Right atrium auricular region (tissue), 2 donors: ENCODE measurements at regions not wholly inside any gene's neighbourhood (a gene's known extent, or its start where the extent isn't known, plus 50 kb on each side); places are given as distances from the start of the nearest gene placed in this dataset.

Source experiments
- DNase-seq: peaks from one replicate; pipeline ENCODE4 v3.0.0-alpha.2; 2019; ENCODE audit warnings: low spot score
- H3K27ac ChIP-seq, 2 donors: fragments of 200-600 bp; sonication (generic); 1 replicate in 1 of 2; 2 replicates in 1 of 2; pipeline ENCODE4 v1.5.1; 2016 to 2019
- H3K27me3 ChIP-seq, 2 donors: fragments of 200-600 bp; sonication (generic); one replicate each; pipeline versions ENCODE4 v1.5.1 to v1.6.0; 2017 to 2019
- H3K36me3 ChIP-seq: fragments of 200-600 bp; sonication (generic); one replicate; pipeline ENCODE4 v1.5.1; 2016
- H3K4me1 ChIP-seq, 2 donors: fragments of 200-600 bp; sonication (generic); one replicate each; pipeline versions ENCODE4 v1.5.1 to v1.6.0; 2017 to 2019
- H3K4me3 ChIP-seq, 2 donors: fragments of 200-600 bp; sonication (generic); 1 replicate in 1 of 2; 2 replicates in 1 of 2; pipeline ENCODE4 v1.5.1; 2017 to 2019; ENCODE audit warnings: mild to moderate bottlenecking in 1 of 2, moderate library complexity in 1 of 2
- H3K9me3 ChIP-seq, 2 donors: fragments of 200-600 bp; sonication (generic); one replicate each; pipeline ENCODE4 v1.5.1; 2019
- TF ChIP-seq, protein P1 (sequence below), 2 donors: fragments of 200-600 bp; sonication (generic); IDR thresholded peaks; one replicate each; pipeline ENCODE4 v1.5.1; 2019; ENCODE audit warnings: antibody characterized with exemption in 2 of 2

DNA sequence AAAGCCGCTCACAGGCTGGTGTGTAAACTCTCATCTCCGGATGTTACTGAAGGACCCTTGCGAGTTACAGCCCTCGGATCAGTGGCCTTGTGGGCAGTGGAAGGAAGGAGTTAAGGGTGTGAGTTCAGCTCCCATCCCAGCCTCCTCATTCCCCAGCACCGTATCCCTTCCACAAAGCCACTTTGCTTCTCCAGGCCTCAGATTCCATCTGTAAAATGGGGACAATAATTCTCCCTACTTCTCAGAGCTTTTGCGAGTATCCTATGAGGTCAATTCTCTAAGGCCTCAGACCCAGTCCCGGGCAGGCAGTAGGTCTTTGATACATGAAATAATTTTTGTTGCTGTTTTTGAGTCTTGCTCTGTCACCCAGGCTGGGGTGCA lies 141.3 kb downstream of the C9orf50 start:
- Histone ChIP-seq H3K4me1 (peaks cover 0 to 48% of the 10 kb centered on the region in 2 donors), H3K27ac (peak overlapping the region; percentile 99), H3K27me3 (no peaks in the 10 kb centered on the region), H3K9me3 (no peaks in the 10 kb centered on the region), H3K4me3 (no peak overlapping the region), H3K36me3 (no peaks in the 10 kb centered on the region)
- TF ChIP-seq, protein P1, sequence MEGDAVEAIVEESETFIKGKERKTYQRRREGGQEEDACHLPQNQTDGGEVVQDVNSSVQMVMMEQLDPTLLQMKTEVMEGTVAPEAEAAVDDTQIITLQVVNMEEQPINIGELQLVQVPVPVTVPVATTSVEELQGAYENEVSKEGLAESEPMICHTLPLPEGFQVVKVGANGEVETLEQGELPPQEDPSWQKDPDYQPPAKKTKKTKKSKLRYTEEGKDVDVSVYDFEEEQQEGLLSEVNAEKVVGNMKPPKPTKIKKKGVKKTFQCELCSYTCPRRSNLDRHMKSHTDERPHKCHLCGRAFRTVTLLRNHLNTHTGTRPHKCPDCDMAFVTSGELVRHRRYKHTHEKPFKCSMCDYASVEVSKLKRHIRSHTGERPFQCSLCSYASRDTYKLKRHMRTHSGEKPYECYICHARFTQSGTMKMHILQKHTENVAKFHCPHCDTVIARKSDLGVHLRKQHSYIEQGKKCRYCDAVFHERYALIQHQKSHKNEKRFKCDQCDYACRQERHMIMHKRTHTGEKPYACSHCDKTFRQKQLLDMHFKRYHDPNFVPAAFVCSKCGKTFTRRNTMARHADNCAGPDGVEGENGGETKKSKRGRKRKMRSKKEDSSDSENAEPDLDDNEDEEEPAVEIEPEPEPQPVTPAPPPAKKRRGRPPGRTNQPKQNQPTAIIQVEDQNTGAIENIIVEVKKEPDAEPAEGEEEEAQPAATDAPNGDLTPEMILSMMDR (IDR thresholded peaks at IDR 0.05), result no peak
- DNase-seq, result no peak

GRCh38 chr9:129478961-129479630 lies 141.8 kb downstream of the C9orf50 start:
- H3K4me3 ChIP-seq, result no peak overlapping the region
- no peaks in the 10 kb centered on the region for H3K36me3 ChIP-seq
- no peaks in the 10 kb centered on the region for H3K9me3 ChIP-seq
- H3K27ac ChIP-seq, result peak overlapping the region; percentile 99
- DNase-seq, result no peak
- H3K4me1 ChIP-seq, result peaks cover 0 to 45% of the 10 kb centered on the region in 2 donors
- TF ChIP-seq, protein P1 (IDR thresholded peaks at IDR 0.05), result no peak
- H3K27me3 ChIP-seq, result no peaks in the 10 kb centered on the region

DNA sequence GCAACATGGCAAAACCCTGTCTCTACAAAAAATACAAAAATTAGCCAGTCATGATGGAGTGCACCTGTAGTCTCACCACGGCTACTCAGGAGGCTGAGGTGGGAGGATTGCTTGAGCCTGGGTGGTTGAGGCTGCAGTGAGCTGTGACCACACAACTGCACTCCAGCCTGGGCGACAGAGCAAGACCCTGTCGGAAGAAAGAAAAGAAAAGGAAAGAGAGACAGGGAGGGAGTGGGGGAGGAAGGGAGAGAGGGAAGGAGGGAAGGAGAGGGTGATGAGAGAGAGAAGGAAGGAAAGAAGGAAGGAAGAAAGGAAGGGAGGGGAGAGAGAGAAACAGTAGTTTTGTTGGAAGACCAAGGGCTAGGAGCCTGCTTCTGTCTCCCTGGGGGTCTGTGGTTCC lies 142.4 kb downstream of the C9orf50 start:
- no peaks in the 10 kb centered on the region for H3K36me3 ChIP-seq
- DNase-seq, result no peak
- H3K4me3 ChIP-seq, result no peak overlapping the region
- peaks cover 0 to 45% of the 10 kb centered on the region in 2 donors for H3K4me1 ChIP-seq
- no peaks in the 10 kb centered on the region for H3K9me3 ChIP-seq
- no peaks in the 10 kb centered on the region for H3K27me3 ChIP-seq
- TF ChIP-seq, protein P1 (IDR thresholded peaks at IDR 0.05), result no peak
- peak overlapping the region; percentile 99 for H3K27ac ChIP-seq

GRCh38 chr9:129476821-129477611 lies 143.9 kb downstream of the C9orf50 start:
- Histone ChIP-seq H3K4me3 (no peak overlapping the region), H3K9me3 (no peaks in the 10 kb centered on the region), H3K4me1 (peaks cover 0 to 38% of the 10 kb centered on the region in 2 donors), H3K27me3 (no peaks in the 10 kb centered on the region), H3K27ac (no peak overlapping the region), H3K36me3 (no peaks in the 10 kb centered on the region)
- TF ChIP-seq, protein P1 (IDR thresholded peaks at IDR 0.05), result no peak
- no peak for DNase-seq

DNA sequence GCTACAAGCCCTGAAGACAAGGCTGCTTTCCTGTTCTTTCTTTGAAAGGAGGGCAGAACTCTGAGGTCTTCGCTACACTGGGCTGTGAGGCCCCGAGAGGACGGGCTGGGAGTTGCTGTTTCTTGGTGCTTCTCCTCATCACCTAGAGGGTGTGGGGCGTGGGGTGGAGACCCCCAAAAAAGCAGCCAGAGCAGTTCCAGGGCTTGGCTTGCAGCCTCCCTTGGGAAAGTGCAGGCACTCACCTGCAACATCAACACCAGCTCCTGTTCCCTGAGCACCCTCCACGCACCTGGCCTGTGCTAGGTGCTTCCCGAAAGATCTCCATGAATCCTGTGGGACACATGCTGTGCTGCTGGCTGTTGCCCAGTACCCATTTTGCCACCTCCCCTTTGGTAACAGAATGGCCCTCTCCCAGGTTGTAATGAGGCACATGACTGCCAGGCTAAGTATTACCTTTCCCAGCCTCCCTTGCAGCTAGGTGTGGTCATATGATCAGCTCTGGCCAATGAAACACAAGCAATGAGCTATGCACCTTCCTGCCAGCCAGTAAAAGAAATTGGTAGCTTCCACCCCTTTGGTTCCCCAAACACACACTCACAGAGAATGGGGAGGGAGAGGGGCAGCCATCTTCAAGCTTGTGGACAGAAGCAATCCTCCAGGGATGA lies 146.0 kb downstream of the C9orf50 start:
- Histone ChIP-seq H3K27me3 (no peaks in the 10 kb centered on the region), H3K36me3 (no peaks in the 10 kb centered on the region), H3K4me3 (no peak overlapping the region), H3K4me1 (peaks cover 0 to 21% of the 10 kb centered on the region in 2 donors), H3K9me3 (no peaks in the 10 kb centered on the region), H3K27ac (no peak overlapping the region)
- TF ChIP-seq, protein P1 (IDR thresholded peaks at IDR 0.05), result no peak
- no peak for DNase-seq
